GM19467 (cell line): ENCODE measurements at regions not wholly inside any gene's neighbourhood (a gene's known extent, or its start where the extent isn't known, plus 50 kb on each side); places are given as distances from the start of the nearest gene placed in this dataset.

Experiments
- ATAC-seq: cut with Tn5 transposase; IDR thresholded peaks from one replicate; pipeline ENCODE4 v1.9.1; 2021; ENCODE audit warnings: mild to moderate bottlenecking, moderate library complexity; ENCODE audit not compliant: unreplicated experiment

DNA sequence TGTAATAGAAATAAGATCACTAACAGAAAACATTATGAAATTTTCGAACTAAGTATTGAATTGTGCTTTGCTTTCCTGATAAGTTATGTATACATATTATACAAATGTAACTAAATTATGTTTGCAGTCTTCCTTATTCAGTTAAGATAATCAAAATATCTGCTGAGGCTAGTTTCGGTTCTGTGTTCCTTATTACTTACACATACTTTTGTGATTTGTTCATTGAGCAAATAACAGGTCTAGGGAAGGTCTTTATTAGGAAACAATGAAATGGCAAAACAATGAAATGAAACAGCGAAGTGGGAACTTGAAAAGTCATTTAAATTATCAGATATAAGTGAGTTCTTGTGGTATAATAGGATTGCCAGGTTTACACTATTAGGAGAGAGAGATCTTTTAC, 352.4 kb downstream of the GRIA2 start:
- ATAC-seq: no peak

DNA sequence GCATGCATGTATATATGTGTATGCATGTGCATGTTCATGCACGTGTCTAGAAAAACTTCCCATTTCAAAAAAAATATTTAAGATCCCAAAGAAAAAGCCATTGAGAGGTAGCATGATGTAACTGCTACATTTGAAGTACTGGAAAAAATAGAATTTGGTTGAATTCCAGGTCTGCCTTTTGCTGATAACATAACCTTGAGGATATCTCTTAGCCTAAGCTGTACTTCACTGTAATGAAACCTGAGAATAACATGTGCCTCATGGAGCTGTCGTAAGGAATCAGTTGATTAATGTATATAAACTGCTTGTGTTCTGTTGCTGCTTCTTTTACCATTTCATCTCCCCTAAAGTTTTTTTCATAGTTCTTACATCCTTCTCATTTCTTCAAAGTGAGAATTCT, 351.8 kb downstream of the GRIA2 start:
- ATAC-seq: no peak

DNA sequence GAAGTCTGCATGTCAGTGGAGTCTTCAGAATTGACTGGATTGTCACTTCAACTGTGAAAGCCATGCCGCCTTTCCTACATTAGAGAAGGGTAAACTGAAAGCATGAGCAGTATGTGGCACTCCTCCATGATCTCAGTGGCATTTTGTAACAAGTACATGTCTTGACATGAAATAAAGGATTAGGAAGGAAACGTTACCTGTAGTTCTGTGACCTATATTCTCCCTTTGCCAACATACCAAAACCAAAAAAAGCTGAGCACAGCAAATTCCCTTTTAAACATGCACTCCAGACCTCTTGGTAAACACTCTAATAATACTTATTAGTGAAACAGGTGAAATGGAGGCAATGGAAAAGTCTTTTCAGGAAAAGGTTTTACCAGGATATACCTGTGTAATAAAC, 344.2 kb downstream of the GRIA2 start:
- no peak for ATAC-seq

DNA sequence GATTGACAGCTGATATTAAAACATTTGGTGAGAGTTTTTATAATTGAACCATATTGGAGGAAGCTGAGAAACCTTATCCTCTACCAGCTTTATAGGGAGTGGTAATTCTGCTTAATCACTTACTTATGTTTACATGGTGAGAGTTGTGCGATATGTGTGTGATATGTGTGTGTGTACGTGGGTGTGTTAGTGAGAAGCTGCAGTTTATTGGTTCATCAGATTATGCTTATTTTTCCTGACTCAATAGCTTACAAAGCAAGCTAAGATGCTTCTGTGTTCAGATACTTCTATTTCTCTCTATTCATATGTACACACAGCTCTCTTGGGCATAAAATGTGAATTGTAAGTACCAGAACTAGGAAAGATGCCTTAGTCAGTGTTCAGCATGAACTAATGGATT, 343.7 kb downstream of the GRIA2 start:
- no peak for ATAC-seq

DNA sequence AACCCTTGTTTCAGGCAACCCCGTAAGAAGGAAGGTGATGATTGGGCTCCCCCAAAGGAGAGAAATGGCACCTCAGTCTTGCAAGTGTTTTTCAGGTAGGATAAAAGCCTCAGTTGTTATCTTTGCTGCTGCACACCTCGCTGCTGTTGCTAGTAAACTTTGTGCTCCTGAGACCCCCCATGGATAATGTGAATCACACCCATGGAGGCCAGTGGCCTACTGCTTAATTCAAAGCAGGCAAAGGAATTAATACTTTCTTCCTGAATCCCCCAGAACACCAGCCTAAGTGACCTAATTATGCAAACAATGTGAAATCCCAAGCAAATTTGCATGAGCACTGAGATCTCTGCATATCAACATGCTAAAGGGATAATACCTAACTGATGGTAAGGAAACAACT, 337.5 kb downstream of the GRIA2 start:
- no peak for ATAC-seq

DNA sequence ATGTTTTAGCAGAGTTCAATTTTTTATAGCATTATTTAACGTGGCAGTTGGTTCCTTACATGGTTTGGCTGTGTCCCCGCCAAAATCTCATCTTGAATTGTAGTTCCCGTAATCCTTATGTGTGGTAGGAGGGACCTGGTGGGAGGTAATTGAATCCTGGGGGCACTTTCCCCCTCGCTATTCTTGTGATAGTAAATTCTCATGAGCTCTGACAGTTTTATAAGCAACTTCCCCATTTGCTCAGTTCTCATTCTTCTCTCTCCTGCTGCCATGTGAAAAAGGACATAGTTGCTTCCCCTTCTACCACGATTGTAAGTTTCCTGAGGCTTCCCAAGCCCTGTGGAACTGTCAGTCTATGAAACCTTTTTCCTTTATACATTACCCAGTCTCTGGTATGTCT, 329.5 kb downstream of the GRIA2 start:
- ATAC-seq: no peak

DNA sequence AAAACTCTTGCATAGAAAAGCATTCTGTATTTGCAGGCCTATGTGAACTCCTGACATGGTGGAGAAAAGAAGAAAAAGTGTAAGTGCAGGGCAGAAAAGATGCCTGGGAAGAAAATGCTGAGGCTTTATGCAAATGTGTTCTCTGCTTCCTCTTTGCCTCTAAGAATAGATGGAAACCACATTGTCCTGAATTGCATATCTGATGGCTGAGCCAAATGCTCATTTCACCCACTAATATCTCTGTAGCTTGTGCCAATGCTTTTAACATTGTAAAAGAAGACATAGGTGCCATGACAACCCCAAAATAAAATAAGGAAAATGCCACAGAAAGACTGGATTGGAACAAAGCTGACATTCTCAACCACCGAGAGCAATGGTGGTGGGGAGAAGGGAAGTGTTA, 307.4 kb downstream of the GRIA2 start:
- ATAC-seq: no peak

DNA sequence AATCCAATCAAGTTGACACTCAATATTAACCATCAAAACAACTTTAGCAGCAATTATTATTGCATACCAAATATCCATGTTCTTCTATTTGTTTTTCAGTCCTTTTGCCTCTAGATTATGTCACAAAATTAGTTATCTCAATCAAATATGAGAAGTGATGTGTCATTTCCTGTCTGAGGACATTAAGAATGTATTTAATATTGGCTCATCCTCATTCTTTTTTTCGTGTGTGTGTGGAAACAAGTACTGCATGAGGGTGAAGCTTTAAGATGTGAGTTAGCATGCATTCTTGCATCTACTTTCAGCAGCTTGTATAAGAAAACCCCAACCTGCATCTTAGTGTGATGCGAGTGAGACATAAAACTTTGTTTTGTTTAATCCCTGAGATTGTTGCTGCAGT, 301.4 kb downstream of the GRIA2 start:
- ATAC-seq: no peak

DNA sequence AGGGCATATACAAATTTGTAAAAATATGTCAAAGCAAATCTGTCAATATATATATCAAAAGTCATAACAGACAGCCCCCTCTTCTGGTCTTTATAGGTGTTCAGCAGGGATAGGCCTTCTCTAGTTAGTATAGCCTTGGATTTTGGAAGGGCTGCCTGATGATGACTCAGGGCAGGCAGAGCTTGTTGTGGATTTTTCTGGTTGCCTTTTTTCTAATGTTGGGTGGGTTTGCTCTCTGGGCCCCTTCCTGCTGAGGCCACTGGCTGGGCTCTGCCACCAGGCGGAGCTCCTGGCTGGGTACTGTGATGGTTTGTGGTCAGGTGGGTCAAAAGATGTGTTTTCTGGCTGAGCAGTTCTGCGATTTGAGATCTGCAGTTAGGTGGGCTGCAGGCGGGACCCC, 294.2 kb downstream of the GRIA2 start:
- ATAC-seq: no peak

DNA sequence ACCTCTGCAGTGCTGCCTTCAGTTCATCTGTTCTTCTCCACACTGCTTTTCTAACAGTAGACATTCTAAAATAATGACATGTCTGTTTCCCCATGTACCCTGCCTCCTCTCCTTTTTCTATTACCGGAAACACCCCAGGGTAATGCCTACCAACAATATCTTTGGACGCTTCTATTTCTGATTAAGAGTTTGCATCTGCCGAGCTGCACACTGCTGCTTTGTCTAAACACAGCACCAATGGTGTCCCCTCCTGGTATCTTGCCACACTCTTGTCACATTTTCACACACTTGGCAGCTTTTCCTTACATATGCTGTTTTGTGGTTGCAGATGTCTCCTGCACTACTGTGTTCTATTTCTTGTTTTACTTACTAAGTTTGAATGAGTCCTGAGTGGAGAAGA, 288.8 kb downstream of the GRIA2 start:
- ATAC-seq: no peak

DNA sequence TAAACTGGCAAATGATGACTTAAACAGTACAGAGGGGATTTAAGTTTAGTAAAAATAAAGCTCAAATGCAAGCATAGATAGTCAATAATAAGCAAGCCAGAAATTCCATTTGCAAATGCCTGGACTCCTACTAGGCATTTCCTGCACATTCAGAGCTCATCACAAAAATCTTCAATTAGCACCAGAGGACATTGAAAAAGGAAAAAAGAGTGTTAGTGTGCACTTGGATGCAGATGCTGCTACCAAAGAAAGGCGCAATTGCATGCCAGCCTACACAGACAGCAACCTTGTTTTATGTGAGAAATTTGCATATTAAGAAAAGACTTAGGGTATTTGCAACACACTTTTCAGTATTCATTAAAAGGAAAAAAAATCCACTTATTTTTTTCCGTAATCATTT, 282.1 kb downstream of the GRIA2 start:
- no peak for ATAC-seq

DNA sequence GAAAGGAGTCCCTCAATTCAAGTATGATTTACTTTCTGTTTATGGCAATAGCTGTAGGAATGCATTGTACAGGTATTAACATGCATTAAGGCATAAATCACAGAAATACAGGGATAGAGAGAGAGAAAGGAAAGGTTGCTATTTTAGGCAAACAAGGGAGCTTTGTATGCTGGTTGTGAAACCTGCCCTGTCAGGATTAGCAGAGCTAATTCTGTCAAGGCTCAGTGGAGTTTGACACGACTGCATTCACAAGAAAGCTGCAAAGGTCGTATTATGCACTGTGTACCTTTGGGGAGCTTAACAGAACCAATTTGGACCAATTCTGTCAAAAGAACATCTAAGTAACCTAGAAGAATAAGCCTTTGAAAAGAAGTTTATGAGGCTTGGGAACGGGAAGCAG, 239.3 kb downstream of the GRIA2 start:
- ATAC-seq: no peak

DNA sequence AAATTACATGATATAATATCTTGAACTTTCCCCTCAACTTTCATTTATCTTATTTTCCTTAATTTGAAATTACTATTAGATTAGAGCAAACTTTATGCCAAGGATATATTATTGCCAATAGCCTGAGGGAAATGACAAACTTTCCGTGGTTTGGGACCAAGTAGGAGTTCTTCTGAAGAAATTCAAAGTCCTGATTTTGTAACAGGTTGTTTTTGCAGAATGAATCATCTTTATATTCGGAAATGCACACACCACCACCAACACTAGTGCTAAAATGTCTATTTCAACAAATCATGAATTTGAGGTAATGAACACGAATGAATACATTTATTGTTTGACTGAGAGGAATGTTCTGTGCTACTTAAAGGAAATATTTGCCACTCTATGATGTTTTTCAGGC, 226.7 kb downstream of the GRIA2 start:
- no peak for ATAC-seq

DNA sequence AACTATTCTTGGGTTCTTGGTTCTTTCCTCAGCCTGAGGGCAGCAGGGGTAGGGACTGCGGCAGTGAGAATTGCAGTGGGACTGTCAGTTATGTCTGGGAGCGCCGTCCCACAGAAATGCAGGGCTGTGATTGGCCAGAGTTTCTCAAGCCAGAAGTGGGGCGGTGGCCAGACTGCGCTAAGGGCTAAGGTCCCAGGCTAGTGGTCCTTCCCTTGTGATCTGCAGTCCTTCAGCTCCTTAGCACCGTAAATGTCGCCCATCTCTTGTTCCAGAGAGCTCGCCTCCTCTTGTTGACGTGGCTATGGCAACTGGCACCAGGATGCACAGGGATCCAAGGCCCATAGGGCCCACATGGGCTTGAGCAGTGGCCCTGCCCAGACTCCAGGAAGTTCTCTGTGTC, 223.5 kb downstream of the GRIA2 start:
- ATAC-seq: no peak

DNA sequence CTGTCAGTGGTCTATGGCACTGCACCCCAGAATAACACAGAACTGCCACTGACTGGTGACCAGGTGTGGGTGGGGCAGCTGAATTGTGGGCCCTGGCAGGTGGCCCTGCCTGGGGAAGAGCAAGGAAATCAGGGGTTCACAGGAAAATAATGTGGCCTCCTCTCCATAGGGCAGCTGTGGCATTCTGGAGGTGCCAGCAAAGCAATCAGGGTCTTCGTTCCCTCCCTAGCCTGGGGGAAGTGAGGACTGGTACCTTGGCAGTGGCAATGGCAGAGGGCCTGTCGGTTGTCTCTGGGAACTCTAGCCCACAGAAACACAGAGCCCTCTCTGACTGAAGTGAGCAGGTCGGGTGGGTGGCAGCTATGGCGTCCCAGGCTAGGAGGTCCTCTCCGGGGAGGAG, 223.0 kb downstream of the GRIA2 start:
- no peak for ATAC-seq

DNA sequence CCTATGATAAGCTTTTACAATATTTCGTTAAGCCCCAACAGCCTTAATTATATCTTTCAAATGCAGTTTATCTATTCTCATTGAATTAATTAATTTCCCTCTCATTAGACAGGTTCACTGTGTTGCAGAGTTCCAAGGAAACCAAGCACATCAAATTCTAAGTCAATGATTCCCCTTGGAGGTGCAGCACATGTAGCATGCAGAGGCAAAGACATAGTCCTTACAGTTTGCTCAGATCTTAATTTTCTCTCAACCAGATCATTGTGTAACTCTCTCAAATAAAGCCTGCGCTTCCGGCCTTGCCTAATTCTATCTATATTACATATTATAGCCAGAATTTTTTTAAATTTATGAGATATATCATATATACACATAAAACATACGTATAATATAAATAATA, 205.4 kb downstream of the GRIA2 start:
- ATAC-seq: no peak

DNA sequence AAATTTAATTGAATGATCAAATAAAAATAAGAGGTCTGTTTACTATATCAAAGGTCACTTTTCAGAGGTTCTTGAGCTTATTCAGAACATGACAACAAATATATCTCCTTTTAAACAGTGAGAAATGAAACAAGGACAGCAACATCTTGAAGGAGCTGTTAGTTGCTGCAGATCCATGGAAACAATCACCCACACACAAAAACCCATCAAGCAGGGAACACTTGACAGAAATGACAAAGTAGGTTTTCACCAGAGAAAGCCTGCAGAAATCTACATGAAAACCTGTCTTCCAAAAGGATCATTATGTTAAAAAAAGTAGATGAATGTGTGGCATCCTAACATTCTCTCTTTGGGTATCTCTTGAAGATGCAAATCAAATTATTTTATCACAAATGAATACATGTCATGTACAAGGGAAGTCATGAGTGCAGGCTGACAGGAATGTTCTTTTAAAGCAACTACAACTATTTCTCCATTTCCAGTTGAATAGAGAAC, 203.0 kb downstream of the GRIA2 start:
- ATAC-seq: no peak

DNA sequence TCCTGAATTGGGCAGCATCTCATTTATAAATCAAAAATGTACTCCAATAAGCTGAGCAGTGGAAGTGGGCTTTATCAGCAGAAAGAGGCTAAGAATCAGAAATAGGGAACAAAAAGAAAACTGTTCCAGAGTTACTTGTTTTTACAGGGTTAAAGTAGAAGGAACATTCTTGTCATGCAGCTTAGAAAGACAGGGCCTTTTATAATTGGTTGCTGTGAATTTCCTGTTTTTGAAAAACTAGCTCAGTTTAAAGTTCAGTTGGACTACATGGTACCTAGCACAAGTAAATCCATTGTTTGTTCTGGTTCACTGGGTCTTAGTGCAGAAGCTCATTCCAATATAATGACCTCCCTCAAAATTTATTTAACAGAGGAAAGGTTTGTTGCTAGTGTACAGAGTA, 200.8 kb downstream of the GRIA2 start:
- ATAC-seq: no peak
